IMR-90 (cell line): ENCODE measurements at regions not wholly inside any gene's neighbourhood (a gene's known extent, or its start where the extent isn't known, plus 50 kb on each side); places are given as distances from the start of the nearest gene placed in this dataset.

Experiments used
- ATAC-seq: fragments of 200-7000 bp; cut with Tn5 transposase; 2 replicates; pipeline ENCODE4 v1.9.1; 2020; ENCODE audit warnings: low read depth, mild to moderate bottlenecking, moderate library complexity
- BruUV-seq: library from RNA; stranded (reverse); fragments of 400-500 nt; replicated peaks from 2 replicates; lab custom pipeline; 2021; lab: Mats Ljungman, UMichigan
- CTCF ChIA-PET: fragments of 300-600 bp; formaldehyde crosslinking; extraction: SDS; loops from one replicate; lab custom pipeline; 2021; ENCODE audit warnings: antibody characterized with exemption; lab: Yijun Ruan, JAX
- POLR2A ChIA-PET: fragments of 300-600 bp; sonication (Branson Sonifier 250); formaldehyde crosslinking; loops from one replicate; lab custom pipeline; 2022; ENCODE audit warnings: antibody characterized with exemption; ENCODE audit not compliant: unreplicated experiment; lab: Charles Lee
- DNase-seq: peaks from one replicate; pipeline ENCODE4 v3.0.0; 2013
- H2AFZ ChIP-seq: replicated peaks from 2 replicates; pipeline ENCODE3; 2013; ENCODE audit warnings: low read length, mild to moderate bottlenecking; ENCODE audit not compliant: poor library complexity
- H2AK5ac ChIP-seq: 2 replicates; pipeline ENCODE4 v1.6.1; 2013; ENCODE audit warnings: low read depth, low read length, inconsistent platforms
- H2AK9ac ChIP-seq: replicated peaks from 2 replicates; pipeline ENCODE3; 2013; ENCODE audit warnings: mild to moderate bottlenecking, low read depth, low read length, moderate library complexity; ENCODE audit not compliant: poor library complexity
- H2BK120ac ChIP-seq: 2 replicates; pipeline ENCODE4 v1.6.1; 2013; ENCODE audit warnings: low read depth, low read length, inconsistent platforms
- H2BK15ac ChIP-seq: 3 replicates; pipeline ENCODE4 v1.6.1; 2013; ENCODE audit warnings: low read depth, low read length, inconsistent platforms
- H2BK20ac ChIP-seq: 2 replicates; pipeline ENCODE4 v1.6.1; 2013; ENCODE audit warnings: low read depth, mild to moderate bottlenecking, inconsistent platforms, low read length, moderate library complexity
- H2BK5ac ChIP-seq: 2 replicates; pipeline ENCODE4 v1.6.1; 2013; ENCODE audit warnings: mild to moderate bottlenecking, low read depth, low read length, inconsistent platforms; ENCODE audit not compliant: poor library complexity, severe bottlenecking
- H3K14ac ChIP-seq: replicated peaks from 2 replicates; pipeline ENCODE4 v1.6.1; 2013; ENCODE audit warnings: low read depth, low read length, inconsistent platforms
- H3K18ac ChIP-seq: 2 replicates; pipeline ENCODE4 v1.6.1; 2013; ENCODE audit warnings: low read depth, low read length, control low read depth
- H3K23ac ChIP-seq: 2 replicates; pipeline ENCODE4 v1.6.1; 2013; ENCODE audit warnings: low read depth, low read length, inconsistent platforms
- H3K27ac ChIP-seq: 2 replicates; pipeline ENCODE4 v1.5.1; 2013; ENCODE audit warnings: mild to moderate bottlenecking, control low read depth, low read length; ENCODE audit not compliant: insufficient read depth
- H3K27me3 ChIP-seq: 2 replicates; pipeline ENCODE4 v1.6.1; 2013; ENCODE audit warnings: low read length; ENCODE audit not compliant: control insufficient read depth, insufficient read depth
- H3K36me3 ChIP-seq: 2 replicates; pipeline ENCODE4 v1.6.1; 2013; ENCODE audit warnings: low read length, mixed read lengths; ENCODE audit not compliant: control insufficient read depth, insufficient read depth
- H3K4ac ChIP-seq: 2 replicates; pipeline ENCODE4 v1.6.1; 2013; ENCODE audit warnings: low read depth, low read length, inconsistent platforms
- H3K4me1 ChIP-seq: 2 replicates; pipeline ENCODE4 v1.6.1; 2013; ENCODE audit warnings: low read length, mixed read lengths; ENCODE audit not compliant: control insufficient read depth, insufficient read depth
- H3K4me2 ChIP-seq: 2 replicates; pipeline ENCODE4 v1.6.1; 2013; ENCODE audit warnings: low read depth, mild to moderate bottlenecking, control low read depth, low read length, moderate library complexity
- H3K4me3 ChIP-seq: 2 replicates; pipeline ENCODE4 v1.5.1; 2013; ENCODE audit warnings: low read depth, mild to moderate bottlenecking, control low read depth, low read length, moderate library complexity; ENCODE audit not compliant: insufficient read depth
- H3K56ac ChIP-seq: 2 replicates; pipeline ENCODE4 v1.6.1; 2013; ENCODE audit warnings: low read length, inconsistent platforms; ENCODE audit not compliant: insufficient read depth; ENCODE audit errors: extremely low read depth
- H3K79me1 ChIP-seq, 2 experiments: 2 replicates each; pipeline ENCODE4 v1.6.1; 2013; ENCODE audit warnings: low read length in 2 of 2, inconsistent platforms in 1 of 2, low read depth in 1 of 2
- H3K9ac ChIP-seq: 2 replicates; pipeline ENCODE4 v1.6.1; 2013; ENCODE audit warnings: low read depth, low read length, control low read depth
- H3K9me1 ChIP-seq: 2 replicates; pipeline ENCODE4 v1.6.1; 2013; ENCODE audit warnings: low read length, inconsistent platforms; ENCODE audit not compliant: insufficient read depth
- H3K9me3 ChIP-seq: 2 replicates; pipeline ENCODE4 v1.6.1; 2013; ENCODE audit warnings: low read length; ENCODE audit not compliant: control insufficient read depth, insufficient read depth
- H4K20me1 ChIP-seq: 2 replicates; pipeline ENCODE4 v1.6.1; 2013; ENCODE audit warnings: low read length, inconsistent platforms; ENCODE audit not compliant: insufficient read depth
- H4K5ac ChIP-seq: 2 replicates; pipeline ENCODE4 v1.6.1; 2013; ENCODE audit warnings: mild to moderate bottlenecking, low read depth, low read length, control low read depth
- H4K8ac ChIP-seq, 2 experiments: 2 replicates each; pipeline ENCODE4 v1.6.1; 2013; ENCODE audit warnings: low read depth in 2 of 2, low read length in 2 of 2, control low read depth in 1 of 2, inconsistent platforms in 1 of 2
- H4K91ac ChIP-seq: 2 replicates; pipeline ENCODE4 v1.6.1; 2013; ENCODE audit warnings: low read depth, low read length, inconsistent platforms; ENCODE audit not compliant: insufficient read depth
- POLR2A ChIP-seq: IDR thresholded peaks from 2 replicates; pipeline ENCODE4 v1.6.1; 2012; ENCODE audit warnings: mild to moderate bottlenecking, low read depth, low read length
- SMC3 ChIP-seq: fragments of 150-350 bp; IDR thresholded peaks from 2 replicates; pipeline ENCODE4 v1.6.1; 2016; ENCODE audit warnings: low read depth, mild to moderate bottlenecking, antibody characterized with exemption, low read length, moderate library complexity
- WGBS, 2 experiments: methylation state at CpG; one replicate each; pipeline versions ENCODE4 v1.1.5 to v1.1.7; 2013; ENCODE audit warnings: missing lambda C conversion rate in 2 of 2; ENCODE audit not compliant: insufficient read length in 1 of 2; ENCODE audit errors: extremely low coverage in 2 of 2; 5-methylcytosine and 5-hydroxymethylcytosine counted together
- dilution Hi-C: fragments of 300-500 bp; cut with HindIII; formaldehyde crosslinking; loops from one replicate; pipeline ENCODE4 v1.14.3; 2018; ENCODE audit warnings: low sequenced_read_pairs; ENCODE audit not compliant: unreplicated experiment
- in situ Hi-C: fragments of 300-500 bp; cut with MboI; formaldehyde crosslinking; loops from 3 replicates; pipeline ENCODE4 v1.14.3; 2019; ENCODE audit warnings: low sequenced_read_pairs, inconsistent platforms, mixed read lengths
- intact Hi-C: fragments of 100-400 bp; cut with micrococcal nuclease; formaldehyde crosslinking; loops from 2 replicates; pipeline ENCODE4 v1.10.0; 2022

- no peak overlapping the region for H2BK5ac ChIP-seq
- DNase-seq (no peak), ATAC-seq (no peak)
- no peak overlapping the region for H4K91ac ChIP-seq
- dilution Hi-C loops, result no loop called here
- peaks cover 2% of the 10 kb centered on the region for H3K4me1 ChIP-seq
- no TSS peak for BruUV-seq
- no peak overlapping the region for H3K56ac ChIP-seq
- no peak overlapping the region for H2AK5ac ChIP-seq
- no CpG with 5 or more reads among the region's 3 CpGs for WGBS, 2 experiments
- H2AK9ac ChIP-seq, result no peak overlapping the region
- no peak overlapping the region for H2BK20ac ChIP-seq
- 0 out of 2 replicates have a peak, but pooled peaks cover 3% of the 10 kb centered on the region for H3K9me1 ChIP-seq
- intact Hi-C loops, result no loop called here
- H3K4me2 ChIP-seq, result no peak overlapping the region
- no peak overlapping the region for H2BK120ac ChIP-seq
- ChIA-PET POLR2A (no interaction called here), CTCF (interaction anchor here (0.7 kb wide), 1 partner anchor 217 kb away, joined by 3 read pairs; no protein-coding TSS in a partner anchor)
- in situ Hi-C loops, result no loop called here
- H3K4me3 ChIP-seq, result no peak overlapping the region
- H4K20me1 ChIP-seq, result no peaks in the 10 kb centered on the region
- no peaks in the 10 kb centered on the region for H3K9me3 ChIP-seq
- H3K14ac ChIP-seq, result no peak overlapping the region
- H4K5ac ChIP-seq, result no peak overlapping the region
- H4K8ac ChIP-seq, result no peak overlapping the region
- H3K18ac ChIP-seq, result no peak overlapping the region
- H2AFZ ChIP-seq, result no peak overlapping the region
- H3K79me1 ChIP-seq, result no peaks in the 10 kb centered on the region
- no peak overlapping the region for H2BK15ac ChIP-seq
- TF ChIP-seq SMC3, result no peak
- no peak for TF ChIP-seq POLR2A
- no peak overlapping the region for H3K4ac ChIP-seq
- no peaks in the 10 kb centered on the region for H3K36me3 ChIP-seq
- no peaks in the 10 kb centered on the region for H3K27me3 ChIP-seq
- H3K9ac ChIP-seq, result no peak overlapping the region
- no peak overlapping the region for H3K27ac ChIP-seq
- no peak overlapping the region for H3K23ac ChIP-seq
Observed at GRCh38 chr10:28880683-28880950, 203.3 kb downstream of the BAMBI start.
